Fibroblast of lung (primary cell): ENCODE measurements at regions not wholly inside any gene's neighbourhood (a gene's known extent, or its start where the extent isn't known, plus 50 kb on each side); places are given as distances from the start of the nearest gene placed in this dataset.

Source experiments
- EZH2 ChIP-seq: IDR thresholded peaks from 2 replicates; pipeline ENCODE4 v1.5.1; 2012; ENCODE audit warnings: low read length, control low read depth, mild to moderate bottlenecking; ENCODE audit errors: missing control alignments
- TF ChIP-seq, protein P1 (sequence below), 2 donors: IDR thresholded peaks in 1 of 2; conservative IDR thresholded peaks in 1 of 2; 1 replicate in 1 of 2; 2 replicates in 1 of 2; pipeline ENCODE4 v1.5.1; 2011 to 2012; ENCODE audit warnings: low read length in 2 of 2, control low read depth in 1 of 2, inconsistent platforms in 1 of 2, low read depth in 1 of 2, mild to moderate bottlenecking in 1 of 2

DNA sequence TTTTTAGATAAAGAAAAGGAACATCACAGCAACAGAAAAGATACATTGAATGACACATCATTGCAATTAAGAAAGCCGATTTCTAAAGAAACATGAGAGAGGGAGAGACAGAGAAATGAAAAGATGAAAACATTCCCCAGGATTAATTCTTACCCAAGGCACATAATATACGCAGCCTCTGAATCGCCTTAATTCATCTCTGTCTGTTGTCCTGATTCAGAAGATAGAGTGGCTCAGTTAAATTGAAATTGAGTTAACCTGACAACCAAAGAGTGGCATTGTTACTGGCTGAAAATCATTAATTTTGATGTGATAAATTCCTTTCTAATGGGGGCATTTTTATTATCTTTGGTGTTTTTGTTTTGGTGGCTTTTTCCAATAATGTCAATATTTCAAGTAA is 701.9 kb downstream of the EDEM1 start:
- TF ChIP-seq, protein P1, sequence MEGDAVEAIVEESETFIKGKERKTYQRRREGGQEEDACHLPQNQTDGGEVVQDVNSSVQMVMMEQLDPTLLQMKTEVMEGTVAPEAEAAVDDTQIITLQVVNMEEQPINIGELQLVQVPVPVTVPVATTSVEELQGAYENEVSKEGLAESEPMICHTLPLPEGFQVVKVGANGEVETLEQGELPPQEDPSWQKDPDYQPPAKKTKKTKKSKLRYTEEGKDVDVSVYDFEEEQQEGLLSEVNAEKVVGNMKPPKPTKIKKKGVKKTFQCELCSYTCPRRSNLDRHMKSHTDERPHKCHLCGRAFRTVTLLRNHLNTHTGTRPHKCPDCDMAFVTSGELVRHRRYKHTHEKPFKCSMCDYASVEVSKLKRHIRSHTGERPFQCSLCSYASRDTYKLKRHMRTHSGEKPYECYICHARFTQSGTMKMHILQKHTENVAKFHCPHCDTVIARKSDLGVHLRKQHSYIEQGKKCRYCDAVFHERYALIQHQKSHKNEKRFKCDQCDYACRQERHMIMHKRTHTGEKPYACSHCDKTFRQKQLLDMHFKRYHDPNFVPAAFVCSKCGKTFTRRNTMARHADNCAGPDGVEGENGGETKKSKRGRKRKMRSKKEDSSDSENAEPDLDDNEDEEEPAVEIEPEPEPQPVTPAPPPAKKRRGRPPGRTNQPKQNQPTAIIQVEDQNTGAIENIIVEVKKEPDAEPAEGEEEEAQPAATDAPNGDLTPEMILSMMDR (conservative IDR thresholded peaks at IDR 0.05 in 1 of 2, IDR thresholded peaks at IDR 0.05 in 1 of 2; ENCODE audit: low read depth in 1 of 2, low read length in 2 of 2) = no peak
- no peak for TF ChIP-seq EZH2
